NT2/D1 (cell line): ENCODE measurements at regions not wholly inside any gene's neighbourhood (a gene's known extent, or its start where the extent isn't known, plus 50 kb on each side); places are given as distances from the start of the nearest gene placed in this dataset.
"Not testable (repeated sequence)": the region's sequence is repeated elsewhere in the genome, so short reads cannot be mapped to it uniquely, and the experiment has no call there.

ENCODE experiments used
- SUZ12 ChIP-seq: IDR thresholded peaks from 2 replicates; pipeline ENCODE4 v1.6.1; 2011; ENCODE audit not compliant: insufficient read length, insufficient read depth; ENCODE audit errors: extremely low read depth
- YY1 ChIP-seq: IDR thresholded peaks from 2 replicates; pipeline ENCODE4 v1.6.1; 2011; ENCODE audit not compliant: insufficient read length, insufficient read depth
- ZNF274 ChIP-seq: IDR thresholded peaks from 2 replicates; pipeline ENCODE4 v1.6.1; 2011; ENCODE audit warnings: mild to moderate bottlenecking, low read depth, low read length

DNA sequence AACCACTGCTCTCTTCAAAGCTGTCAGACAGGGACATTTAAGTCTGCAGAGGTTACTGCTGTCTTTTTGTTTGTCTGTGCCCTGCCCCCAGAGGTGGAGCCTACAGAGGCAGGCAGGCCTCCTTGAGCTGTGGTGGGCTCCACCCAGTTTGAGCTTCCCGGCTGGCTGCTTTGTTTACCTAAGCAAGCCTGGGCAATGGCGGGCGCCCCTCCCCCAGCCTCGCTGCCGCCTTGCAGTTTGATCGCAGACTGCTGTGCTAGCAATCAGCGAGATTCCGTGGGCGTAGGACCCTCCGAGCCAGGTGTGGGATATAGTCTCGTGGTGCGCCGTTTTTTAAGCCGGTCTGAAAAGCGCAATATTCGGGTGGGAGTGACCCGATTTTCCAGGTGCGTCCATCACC, 586.9 kb downstream of the HTR1B start:
- TF ChIP-seq YY1, ZNF274, SUZ12: not testable (repeated sequence)
